NCI-H1436 treated with DMSO at 0.1 percent for 48 hours (cell line): ENCODE measurements at regions not wholly inside any gene's neighbourhood (a gene's known extent, or its start where the extent isn't known, plus 50 kb on each side); places are given as distances from the start of the nearest gene placed in this dataset.
"Not testable (repeated sequence)": the region's sequence is repeated elsewhere in the genome, so short reads cannot be mapped to it uniquely, and the experiment has no call there.

ENCODE experiments used
- DNase-seq: peaks from one replicate; lab custom pipeline; 2025; lab: John Stamatoyannopoulos, UW

- DNase-seq, result peak; percentile 84
Observed at GRCh38 chr7:94314413-94315410, 80.0 kb upstream of the COL1A2 start.

GRCh38 chr7:94321138-94321537 lies 73.6 kb upstream of the COL1A2 start:
- DNase-seq, result not testable (repeated sequence)

- DNase-seq, result no peak
Observed at GRCh38 chr7:94323844-94324243, 70.9 kb upstream of the COL1A2 start.

- no peak for DNase-seq
Observed at GRCh38 chr7:94324380-94325121, 70.1 kb upstream of the COL1A2 start.

GRCh38 chr7:94325122-94325475 lies 69.6 kb upstream of the COL1A2 start:
- DNase-seq, result no peak

- DNase-seq, result no peak
Observed at GRCh38 chr7:94330269-94331020, 64.2 kb upstream of the COL1A2 start.

GRCh38 chr7:94332571-94332970 lies 62.1 kb upstream of the COL1A2 start:
- no peak for DNase-seq

- DNase-seq, result no peak
Observed at GRCh38 chr7:94333810-94334209, 60.9 kb upstream of the COL1A2 start.

GRCh38 chr7:94335586-94335985 lies 59.1 kb upstream of the COL1A2 start:
- DNase-seq, result no peak

- no peak for DNase-seq
Observed at GRCh38 chr7:94336009-94336408, 58.7 kb upstream of the COL1A2 start.

- DNase-seq, result no peak
Observed at GRCh38 chr7:94338921-94339371, 55.7 kb upstream of the COL1A2 start.

- DNase-seq, result no peak
Observed at GRCh38 chr7:94344826-94345225, 49.9 kb upstream of the COL1A2 start.
